ENCODE measurements at regions not wholly inside any gene's neighbourhood (a gene's known extent, or its start where the extent isn't known, plus 50 kb on each side); places are given as distances from the start of the nearest gene placed in this dataset.

DNA sequence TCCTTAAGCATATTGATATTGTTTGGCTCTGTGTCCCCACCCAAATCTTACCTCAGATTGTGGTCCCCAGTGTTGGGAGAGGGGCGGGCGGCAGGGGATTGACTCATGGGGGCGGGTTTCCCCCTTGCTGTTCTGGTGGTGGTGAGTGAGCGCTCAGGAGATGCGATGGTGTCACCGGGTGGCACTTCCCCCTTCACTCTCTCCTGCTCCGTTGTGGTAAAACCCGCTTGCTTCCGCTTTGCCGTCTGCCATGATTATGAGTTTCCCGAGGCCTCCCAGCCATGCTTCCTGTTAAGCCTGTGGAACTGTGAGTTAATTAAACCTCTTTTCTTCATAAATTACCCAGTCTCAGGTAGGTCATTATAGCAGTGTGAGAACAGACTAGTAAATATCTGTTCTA, 229.1 kb downstream of the IRX2 start:
- Histone ChIP-seq H3K4me1 (ENCODE audit: control insufficient read depth, insufficient read depth, low read length, poor library complexity, severe bottlenecking) (no peaks in the 10 kb centered on the region), H3K27ac (ENCODE audit: low read depth, low read length, severe bottlenecking) (no peak overlapping the region), H3K9me3 (ENCODE audit: control insufficient read depth, low read length) (no peaks in the 10 kb centered on the region), H3K4me3 (ENCODE audit: extremely low read depth, insufficient read depth, low read length, poor library complexity, severe bottlenecking) (no peak overlapping the region), H3K36me3 (ENCODE audit: control insufficient read depth, insufficient read depth, low read length) (no peaks in the 10 kb centered on the region)
- WGBS, 2 experiments (ENCODE audit: insufficient coverage in 2 of 2), result 100% methylated on average over 2 of the region's 11 CpGs; no CpG with 5 or more reads in 1 of the 2 experiments

DNA sequence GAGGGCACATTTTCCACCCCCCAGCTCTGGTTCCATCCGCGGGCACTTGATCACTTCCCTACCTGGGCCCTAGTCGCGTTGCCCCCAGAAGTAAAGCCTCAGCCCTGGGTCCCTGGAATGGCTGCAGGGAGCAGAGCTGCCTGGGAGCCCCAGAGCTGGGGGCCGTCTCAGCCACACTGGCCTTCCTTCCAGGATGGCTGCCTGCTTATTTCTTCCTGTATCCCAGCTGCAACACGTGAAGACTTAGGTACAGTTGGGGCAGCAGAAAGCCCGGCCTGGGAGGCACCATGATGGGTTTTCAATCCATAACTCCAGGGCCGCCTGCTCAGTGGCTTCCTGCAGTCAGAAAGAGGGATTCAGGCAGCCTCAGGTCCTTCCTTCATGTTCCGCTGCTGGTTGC, 232.3 kb downstream of the IRX2 start:
- Histone ChIP-seq H3K9me3 (ENCODE audit: control insufficient read depth, low read length) (no peaks in the 10 kb centered on the region), H3K4me1 (ENCODE audit: control insufficient read depth, insufficient read depth, low read length, poor library complexity, severe bottlenecking) (no peaks in the 10 kb centered on the region), H3K4me3 (ENCODE audit: extremely low read depth, insufficient read depth, low read length, poor library complexity, severe bottlenecking) (no peak overlapping the region), H3K27ac (ENCODE audit: low read depth, low read length, severe bottlenecking) (no peak overlapping the region), H3K36me3 (ENCODE audit: control insufficient read depth, insufficient read depth, low read length) (no peaks in the 10 kb centered on the region)
- WGBS, 2 experiments (ENCODE audit: insufficient coverage in 2 of 2), result 89% methylated on average over 9 of the region's 9 CpGs

DNA sequence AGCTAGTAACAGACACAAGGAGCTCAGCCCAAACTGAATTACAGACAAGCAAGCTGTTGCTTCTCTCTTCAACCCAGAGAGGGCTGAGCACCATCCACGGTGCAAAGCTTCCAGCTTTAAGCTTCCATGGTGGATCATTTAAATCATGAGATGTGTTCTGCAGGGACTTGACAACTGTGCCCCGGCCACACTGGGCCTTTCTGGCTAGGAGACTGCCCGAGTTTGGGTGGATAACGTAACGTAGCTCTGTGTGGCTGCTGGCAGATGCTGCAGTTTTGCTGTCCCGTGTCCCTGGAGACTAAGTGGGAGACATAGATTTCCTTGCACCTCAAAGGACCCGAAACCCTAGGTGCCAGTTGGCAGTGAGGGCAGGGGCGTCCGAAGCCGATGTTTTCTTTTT, 234.0 kb downstream of the IRX2 start:
- no peaks in the 10 kb centered on the region for H3K4me1 ChIP-seq (ENCODE audit: control insufficient read depth, insufficient read depth, low read length, poor library complexity, severe bottlenecking)
- H3K27ac ChIP-seq (ENCODE audit: low read depth, low read length, severe bottlenecking), result no peak overlapping the region
- H3K4me3 ChIP-seq (ENCODE audit: extremely low read depth, insufficient read depth, low read length, poor library complexity, severe bottlenecking), result no peak overlapping the region
- no peaks in the 10 kb centered on the region for H3K9me3 ChIP-seq (ENCODE audit: control insufficient read depth, low read length)
- 86 to 90% methylated on average over 6 to 8 of the region's 10 CpGs for WGBS, 2 experiments (ENCODE audit: insufficient coverage in 2 of 2)
- no peaks in the 10 kb centered on the region for H3K36me3 ChIP-seq (ENCODE audit: control insufficient read depth, insufficient read depth, low read length)

DNA sequence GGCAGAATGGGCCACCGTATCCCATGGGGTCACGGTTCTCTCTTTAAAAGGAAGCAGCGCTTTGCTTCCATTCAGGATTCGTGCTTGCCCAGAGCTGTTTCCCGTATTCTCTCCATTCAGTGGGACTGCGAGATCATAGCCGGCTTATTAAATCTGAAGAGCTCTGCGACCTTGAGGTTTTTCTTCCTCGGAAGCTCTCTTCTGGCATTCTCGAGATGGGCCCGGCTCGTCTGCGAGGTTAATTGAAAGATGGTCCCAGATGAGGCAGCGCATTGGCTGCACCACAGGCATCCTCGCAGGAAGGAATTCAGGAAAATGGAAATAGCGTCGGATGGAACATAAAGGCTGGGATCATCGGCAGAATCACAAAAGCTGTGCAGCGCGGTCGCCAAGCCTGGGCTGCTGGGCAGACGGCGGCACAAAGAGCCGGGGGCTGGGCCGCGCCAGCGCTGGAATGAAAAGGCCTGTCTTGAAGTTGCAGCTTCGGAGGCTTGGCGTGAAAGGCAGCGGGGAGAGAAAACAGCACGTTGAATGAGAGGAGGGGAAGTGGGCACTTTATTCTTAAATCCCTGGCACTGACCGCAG, 236.2 kb downstream of the IRX2 start:
- Histone ChIP-seq H3K9me3 (ENCODE audit: control insufficient read depth, low read length) (no peaks in the 10 kb centered on the region), H3K4me3 (ENCODE audit: extremely low read depth, insufficient read depth, low read length, poor library complexity, severe bottlenecking) (no peak overlapping the region), H3K4me1 (ENCODE audit: control insufficient read depth, insufficient read depth, low read length, poor library complexity, severe bottlenecking) (no peaks in the 10 kb centered on the region), H3K36me3 (ENCODE audit: control insufficient read depth, insufficient read depth, low read length) (no peaks in the 10 kb centered on the region), H3K27ac (ENCODE audit: low read depth, low read length, severe bottlenecking) (no peak overlapping the region)
- WGBS, 2 experiments (ENCODE audit: insufficient coverage in 2 of 2), result 90% methylated on average over 31 of the region's 32 CpGs

DNA sequence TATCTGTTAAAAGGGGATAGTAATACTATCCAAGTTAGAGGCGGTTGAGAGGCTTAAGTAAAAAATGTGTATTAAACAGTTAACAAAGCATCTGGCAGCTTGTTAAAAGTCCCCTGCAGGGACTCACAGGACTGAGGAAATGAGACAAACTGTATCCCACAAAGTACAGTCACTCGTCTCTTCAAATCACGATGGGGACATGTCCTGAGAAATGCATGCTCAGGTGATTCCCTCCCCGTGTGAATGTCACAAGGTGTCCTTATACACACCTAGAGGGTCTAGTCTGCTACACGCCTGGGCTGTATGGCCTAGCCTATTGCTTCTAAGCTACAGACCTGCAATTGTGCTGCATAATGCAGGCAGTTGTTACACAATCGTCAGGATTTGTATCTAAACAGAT, 237.0 kb downstream of the IRX2 start:
- H3K9me3 ChIP-seq (ENCODE audit: control insufficient read depth, low read length), result no peaks in the 10 kb centered on the region
- H3K4me3 ChIP-seq (ENCODE audit: extremely low read depth, insufficient read depth, low read length, poor library complexity, severe bottlenecking), result no peak overlapping the region
- WGBS, 2 experiments (ENCODE audit: insufficient coverage in 2 of 2), result 74 to 80% methylated on average over 4 to 5 of the region's 6 CpGs

DNA sequence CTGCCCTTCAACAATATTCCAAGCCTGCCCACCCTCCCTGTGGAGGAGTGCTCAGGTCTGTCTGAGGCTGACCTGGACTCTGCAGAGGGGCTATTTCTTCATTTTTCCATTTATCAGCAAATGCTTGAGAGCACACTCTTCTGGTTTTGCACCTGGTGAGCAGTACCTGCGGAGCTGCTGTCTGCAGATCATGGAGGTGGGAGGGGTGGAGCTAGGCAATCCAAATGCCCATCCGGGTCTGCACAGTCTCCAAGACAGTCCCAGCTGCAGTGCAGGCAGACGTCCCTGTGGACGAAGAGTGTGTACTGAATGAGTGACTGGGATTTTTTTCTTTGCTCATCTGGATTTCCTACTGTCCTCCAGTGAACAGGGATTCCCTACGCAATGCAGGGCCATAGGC, 239.8 kb downstream of the IRX2 start:
- no peak overlapping the region for H3K4me3 ChIP-seq (ENCODE audit: extremely low read depth, insufficient read depth, low read length, poor library complexity, severe bottlenecking)
- H3K4me1 ChIP-seq (ENCODE audit: control insufficient read depth, insufficient read depth, low read length, poor library complexity, severe bottlenecking), result no peaks in the 10 kb centered on the region
- WGBS, 2 experiments (ENCODE audit: insufficient coverage in 2 of 2), result 83 to 100% methylated on average over 4 to 5 of the region's 5 CpGs
- no peak overlapping the region for H3K27ac ChIP-seq (ENCODE audit: low read depth, low read length, severe bottlenecking)
- H3K36me3 ChIP-seq (ENCODE audit: control insufficient read depth, insufficient read depth, low read length), result no peaks in the 10 kb centered on the region
- no peaks in the 10 kb centered on the region for H3K9me3 ChIP-seq (ENCODE audit: control insufficient read depth, low read length)

More for the DNA sequence above, 237.0 kb downstream of the IRX2 start:
- H3K36me3 ChIP-seq (ENCODE audit: control insufficient read depth, insufficient read depth, low read length), result no peaks in the 10 kb centered on the region
- H3K4me1 ChIP-seq (ENCODE audit: control insufficient read depth, insufficient read depth, low read length, poor library complexity, severe bottlenecking), result no peaks in the 10 kb centered on the region
- no peak overlapping the region for H3K27ac ChIP-seq (ENCODE audit: low read depth, low read length, severe bottlenecking)

DNA sequence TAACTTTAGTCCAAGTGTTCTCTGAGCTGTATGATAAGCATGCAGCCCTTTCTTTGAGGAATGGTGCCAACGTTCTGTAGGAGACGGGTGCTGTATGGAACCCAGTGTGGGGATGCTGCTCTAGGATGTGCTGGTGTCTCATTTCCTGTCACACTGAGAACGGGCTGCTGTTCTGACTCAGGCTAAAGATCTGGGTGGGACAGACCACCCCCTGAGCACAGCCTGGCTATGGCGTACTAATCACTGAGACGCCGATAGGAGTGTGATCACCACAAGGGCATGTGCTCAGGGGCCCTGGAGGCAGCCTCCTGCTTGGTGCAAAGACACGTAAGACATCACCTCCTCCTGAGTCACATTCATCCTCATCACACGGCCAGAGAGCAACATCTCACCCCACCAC, 240.4 kb downstream of the IRX2 start:
- Histone ChIP-seq H3K9me3 (ENCODE audit: control insufficient read depth, low read length) (no peaks in the 10 kb centered on the region), H3K36me3 (ENCODE audit: control insufficient read depth, insufficient read depth, low read length) (no peaks in the 10 kb centered on the region), H3K4me1 (ENCODE audit: control insufficient read depth, insufficient read depth, low read length, poor library complexity, severe bottlenecking) (no peaks in the 10 kb centered on the region), H3K27ac (ENCODE audit: low read depth, low read length, severe bottlenecking) (no peak overlapping the region), H3K4me3 (ENCODE audit: extremely low read depth, insufficient read depth, low read length, poor library complexity, severe bottlenecking) (no peak overlapping the region)
- WGBS, 2 experiments (ENCODE audit: insufficient coverage in 2 of 2), result 96 to 98% methylated on average over 7 to 8 of the region's 8 CpGs

DNA sequence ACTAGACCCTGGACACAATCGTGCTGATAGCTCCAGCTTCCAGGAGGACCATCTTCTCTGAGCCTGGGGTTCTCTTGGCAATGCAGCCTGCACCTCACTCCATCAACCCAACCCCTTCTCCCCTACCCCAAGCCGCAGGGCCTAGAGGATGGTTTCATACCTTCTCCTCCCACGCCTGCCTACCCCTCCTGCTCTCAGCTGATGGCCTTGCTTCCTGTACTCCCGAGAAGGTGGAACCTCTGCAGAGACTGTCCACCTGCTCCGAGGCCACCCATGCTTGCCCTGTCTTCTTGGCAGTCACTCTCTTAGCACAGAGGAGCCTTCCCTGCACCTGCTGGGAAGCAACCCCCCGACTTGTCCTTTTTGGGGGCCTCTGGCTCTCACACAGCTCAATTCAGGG, 241.9 kb downstream of the IRX2 start:
- Histone ChIP-seq H3K27ac (ENCODE audit: low read depth, low read length, severe bottlenecking) (no peak overlapping the region), H3K36me3 (ENCODE audit: control insufficient read depth, insufficient read depth, low read length) (no peaks in the 10 kb centered on the region), H3K4me3 (ENCODE audit: extremely low read depth, insufficient read depth, low read length, poor library complexity, severe bottlenecking) (no peak overlapping the region), H3K9me3 (ENCODE audit: control insufficient read depth, low read length) (no peaks in the 10 kb centered on the region), H3K4me1 (ENCODE audit: control insufficient read depth, insufficient read depth, low read length, poor library complexity, severe bottlenecking) (no peaks in the 10 kb centered on the region)
- WGBS, 2 experiments (ENCODE audit: insufficient coverage in 2 of 2), result 81 to 96% methylated on average over 6 of the region's 6 CpGs

DNA sequence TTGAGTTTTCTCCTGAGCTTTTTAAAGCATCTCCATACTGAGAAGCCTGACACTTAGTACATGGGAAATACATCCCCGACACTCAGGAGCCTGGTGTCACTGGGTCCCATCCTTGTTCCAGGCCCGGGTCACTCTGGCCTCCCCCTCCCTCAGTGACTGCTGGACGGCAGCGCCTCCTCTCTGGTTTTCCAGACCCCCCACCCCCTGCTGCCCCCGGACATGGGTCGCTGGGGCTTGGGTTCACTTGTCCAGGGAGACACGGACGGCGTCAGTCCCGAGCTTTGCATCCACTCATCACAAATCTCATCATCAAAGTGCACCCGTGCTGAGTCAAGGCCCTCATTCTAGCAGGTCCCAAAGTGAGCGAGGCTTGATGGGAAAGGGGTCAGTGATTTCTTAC, 243.0 kb downstream of the IRX2 start:
- 76 to 91% methylated on average over 2 to 9 of the region's 12 CpGs for WGBS, 2 experiments (ENCODE audit: insufficient coverage in 2 of 2)
- H3K27ac ChIP-seq (ENCODE audit: low read depth, low read length, severe bottlenecking), result no peak overlapping the region
- no peaks in the 10 kb centered on the region for H3K36me3 ChIP-seq (ENCODE audit: control insufficient read depth, insufficient read depth, low read length)
- no peaks in the 10 kb centered on the region for H3K9me3 ChIP-seq (ENCODE audit: control insufficient read depth, low read length)
- H3K4me3 ChIP-seq (ENCODE audit: extremely low read depth, insufficient read depth, low read length, poor library complexity, severe bottlenecking), result no peak overlapping the region
- H3K4me1 ChIP-seq (ENCODE audit: control insufficient read depth, insufficient read depth, low read length, poor library complexity, severe bottlenecking), result no peaks in the 10 kb centered on the region

DNA sequence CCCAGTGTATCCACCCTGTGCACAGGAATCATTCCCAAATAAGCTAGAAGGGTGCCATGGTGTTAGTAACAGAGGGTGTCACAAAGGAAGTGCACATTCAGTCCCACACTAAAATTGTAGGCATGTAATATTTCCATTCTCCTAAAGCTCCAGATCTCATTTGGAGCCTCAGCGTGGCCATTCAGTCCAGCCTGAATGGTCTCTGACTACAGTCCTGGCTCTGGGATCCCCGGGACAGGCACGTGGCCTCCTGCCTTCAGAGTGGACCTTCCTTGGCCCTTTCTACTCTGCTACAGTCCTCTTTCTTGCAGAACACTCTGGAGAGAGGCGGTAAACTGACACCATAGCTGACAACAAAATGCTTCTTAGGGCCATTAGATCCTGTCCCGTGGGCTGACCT, 243.9 kb downstream of the IRX2 start:
- Histone ChIP-seq H3K9me3 (ENCODE audit: control insufficient read depth, low read length) (no peaks in the 10 kb centered on the region), H3K4me3 (ENCODE audit: extremely low read depth, insufficient read depth, low read length, poor library complexity, severe bottlenecking) (no peak overlapping the region), H3K4me1 (ENCODE audit: control insufficient read depth, insufficient read depth, low read length, poor library complexity, severe bottlenecking) (no peaks in the 10 kb centered on the region), H3K27ac (ENCODE audit: low read depth, low read length, severe bottlenecking) (no peak overlapping the region), H3K36me3 (ENCODE audit: control insufficient read depth, insufficient read depth, low read length) (no peaks in the 10 kb centered on the region)
- WGBS, 2 experiments (ENCODE audit: insufficient coverage in 2 of 2), result 86% methylated on average over 2 to 5 of the region's 5 CpGs

DNA sequence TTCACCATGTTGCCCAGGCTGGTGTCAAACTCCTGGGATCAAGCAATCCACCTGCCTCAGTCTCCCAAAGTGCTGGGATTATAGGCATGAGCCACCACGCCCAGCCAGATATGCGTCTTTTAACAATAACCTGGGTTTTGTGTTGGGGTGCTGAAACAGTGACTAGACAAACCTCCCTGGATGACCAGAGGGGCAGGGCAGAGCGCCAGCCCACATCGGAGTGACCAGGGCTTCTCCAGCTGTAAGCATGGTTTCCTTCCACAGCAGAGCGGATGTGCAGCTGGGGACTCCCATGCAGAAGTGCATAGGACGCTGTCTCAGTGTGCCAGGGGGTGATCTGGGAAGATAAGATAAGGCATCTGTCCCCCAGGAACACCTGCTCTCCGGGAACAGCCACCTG, 244.9 kb downstream of the IRX2 start:
- no peaks in the 10 kb centered on the region for H3K4me1 ChIP-seq (ENCODE audit: control insufficient read depth, insufficient read depth, low read length, poor library complexity, severe bottlenecking)
- no peaks in the 10 kb centered on the region for H3K9me3 ChIP-seq (ENCODE audit: control insufficient read depth, low read length)
- 91 to 92% methylated on average over 4 to 7 of the region's 7 CpGs for WGBS, 2 experiments (ENCODE audit: insufficient coverage in 2 of 2)
- H3K4me3 ChIP-seq (ENCODE audit: extremely low read depth, insufficient read depth, low read length, poor library complexity, severe bottlenecking), result no peak overlapping the region
- no peaks in the 10 kb centered on the region for H3K36me3 ChIP-seq (ENCODE audit: control insufficient read depth, insufficient read depth, low read length)
- H3K27ac ChIP-seq (ENCODE audit: low read depth, low read length, severe bottlenecking), result no peak overlapping the region
